ENCODE measurements at regions not wholly inside any gene's neighbourhood (a gene's known extent, or its start where the extent isn't known, plus 50 kb on each side); places are given as distances from the start of the nearest gene placed in this dataset.

GRCh38 chr2:100655936-100656534, 93.2 kb downstream of the PDCL3 start:
- DNase-seq (ENCODE audit: low read depth, low spot score): no peak
- no peak overlapping the region for H3K4me3 ChIP-seq (ENCODE audit: low read length)

- no peak for DNase-seq (ENCODE audit: low read depth, low spot score)
- H3K4me3 ChIP-seq (ENCODE audit: low read length): no peak overlapping the region
Observed at GRCh38 chr2:100658017-100658416, 95.2 kb downstream of the PDCL3 start.

GRCh38 chr2:100660851-100661584, 98.2 kb downstream of the PDCL3 start:
- no peak overlapping the region for H3K4me3 ChIP-seq (ENCODE audit: low read length)
- DNase-seq (ENCODE audit: low read depth, low spot score): peak; percentile 17

- H3K4me3 ChIP-seq (ENCODE audit: low read length): no peak overlapping the region
- no peak for DNase-seq (ENCODE audit: low read depth, low spot score)
Observed at GRCh38 chr2:100662866-100663265, 100.1 kb downstream of the PDCL3 start.

GRCh38 chr2:100664021-100664755, 101.4 kb downstream of the PDCL3 start:
- no peak for DNase-seq (ENCODE audit: low read depth, low spot score)
- H3K4me3 ChIP-seq (ENCODE audit: low read length): no peak overlapping the region

GRCh38 chr2:100664756-100665101, 101.9 kb downstream of the PDCL3 start:
- no peak overlapping the region for H3K4me3 ChIP-seq (ENCODE audit: low read length)
- DNase-seq (ENCODE audit: low read depth, low spot score): no peak

GRCh38 chr2:100666996-100667395, 104.2 kb downstream of the PDCL3 start:
- DNase-seq (ENCODE audit: low read depth, low spot score): no peak
- no peak overlapping the region for H3K4me3 ChIP-seq (ENCODE audit: low read length)

GRCh38 chr2:100667801-100668200, 105.0 kb downstream of the PDCL3 start:
- no peak overlapping the region for H3K4me3 ChIP-seq (ENCODE audit: low read length)
- DNase-seq (ENCODE audit: low read depth, low spot score): no peak

GRCh38 chr2:100670232-100670631, 107.4 kb downstream of the PDCL3 start:
- no peak for DNase-seq (ENCODE audit: low read depth, low spot score)
- no peak overlapping the region for H3K4me3 ChIP-seq (ENCODE audit: low read length)

GRCh38 chr2:100673115-100673514, 110.3 kb downstream of the PDCL3 start:
- no peak overlapping the region for H3K4me3 ChIP-seq (ENCODE audit: low read length)
- no peak for DNase-seq (ENCODE audit: low read depth, low spot score)

- no peak for DNase-seq (ENCODE audit: low read depth, low spot score)
- H3K4me3 ChIP-seq (ENCODE audit: low read length): no peak overlapping the region
Observed at GRCh38 chr2:100673691-100674485, 111.1 kb downstream of the PDCL3 start.

- no peak overlapping the region for H3K4me3 ChIP-seq (ENCODE audit: low read length)
- no peak for DNase-seq (ENCODE audit: low read depth, low spot score)
Observed at GRCh38 chr2:100674666-100675065, 111.9 kb downstream of the PDCL3 start.

GRCh38 chr2:100675373-100675772, 112.6 kb downstream of the PDCL3 start:
- DNase-seq (ENCODE audit: low read depth, low spot score): no peak
- no peak overlapping the region for H3K4me3 ChIP-seq (ENCODE audit: low read length)

GRCh38 chr2:100675855-100676254, 113.1 kb downstream of the PDCL3 start:
- no peak for DNase-seq (ENCODE audit: low read depth, low spot score)
- no peak overlapping the region for H3K4me3 ChIP-seq (ENCODE audit: low read length)

- no peak for DNase-seq (ENCODE audit: low read depth, low spot score)
- no peak overlapping the region for H3K4me3 ChIP-seq (ENCODE audit: low read length)
Observed at GRCh38 chr2:100676346-100676745, 113.6 kb downstream of the PDCL3 start.

- no peak overlapping the region for H3K4me3 ChIP-seq (ENCODE audit: low read length)
- no peak for DNase-seq (ENCODE audit: low read depth, low spot score)
Observed at GRCh38 chr2:100677611-100678185, 114.9 kb downstream of the PDCL3 start.

GRCh38 chr2:100679211-100679610, 116.4 kb downstream of the PDCL3 start:
- DNase-seq (ENCODE audit: low read depth, low spot score): no peak
- H3K4me3 ChIP-seq (ENCODE audit: low read length): no peak overlapping the region

GRCh38 chr2:100682536-100682935, 119.7 kb downstream of the PDCL3 start:
- no peak for DNase-seq (ENCODE audit: low read depth, low spot score)
- H3K4me3 ChIP-seq (ENCODE audit: low read length): no peak overlapping the region

GRCh38 chr2:100683231-100683630, 120.4 kb downstream of the PDCL3 start:
- no peak overlapping the region for H3K4me3 ChIP-seq (ENCODE audit: low read length)
- DNase-seq (ENCODE audit: low read depth, low spot score): no peak

All from Jurkat, Clone E6-1 (cell line).